ENCODE measurements at regions not wholly inside any gene's neighbourhood (a gene's known extent, or its start where the extent isn't known, plus 50 kb on each side); places are given as distances from the start of the nearest gene placed in this dataset.

GRCh38 chr6:22747571-22747970 lies 178.2 kb downstream of the HDGFL1 start:
- H3K27me3 ChIP-seq (ENCODE audit: insufficient read depth, low read length, poor library complexity): no peaks in the 10 kb centered on the region
- TF ChIP-seq CTCF (IDR thresholded peaks at IDR 0.05; ENCODE audit: borderline replicate concordance, extremely low read depth, low read length, poor library complexity, severe bottlenecking) (no peak), EZH2 (IDR thresholded peaks at IDR 0.05; ENCODE audit: borderline replicate concordance, low read depth, low read length, severe bottlenecking) (no peak)

GRCh38 chr6:22748681-22749080 lies 179.3 kb downstream of the HDGFL1 start:
- Histone ChIP-seq H3K27me3 (ENCODE audit: insufficient read depth, low read length, poor library complexity) (no peaks in the 10 kb centered on the region), H3K4me2 (ENCODE audit: insufficient read depth, low read length) (no peak overlapping the region), H2AFZ (ENCODE audit: low read depth, low read length) (no peak overlapping the region), H3K79me2 (ENCODE audit: insufficient read depth, low read length) (no peaks in the 10 kb centered on the region), H3K27ac (ENCODE audit: low read length) (no peak overlapping the region), H4K20me1 (ENCODE audit: insufficient read depth, low read length) (no peaks in the 10 kb centered on the region), H3K9ac (ENCODE audit: low read depth, low read length) (no peak overlapping the region), H3K4me1 (ENCODE audit: insufficient read depth, low read length) (peaks cover 6% of the 10 kb centered on the region; the same call in 1 of the 2 replicates), H3K4me3 (ENCODE audit: low read depth in 1 of 2, low read length in 2 of 2) (no peak overlapping the region), H3K36me3 (ENCODE audit: insufficient read depth, low read length) (no peaks in the 10 kb centered on the region), H3K9me3 (ENCODE audit: insufficient read depth, low read length, severe bottlenecking) (no peaks in the 10 kb centered on the region)
- TF ChIP-seq CTCF (IDR thresholded peaks at IDR 0.05; ENCODE audit: borderline replicate concordance, extremely low read depth, low read length, poor library complexity, severe bottlenecking): no peak
- TF ChIP-seq EZH2 (IDR thresholded peaks at IDR 0.05; ENCODE audit: borderline replicate concordance, low read depth, low read length, severe bottlenecking): no peak
- ATAC-seq (ENCODE audit: insufficient read depth, low read depth) (no peak), DNase-seq (no peak)

More at GRCh38 chr6:22747571-22747970, 178.2 kb downstream of the HDGFL1 start:
- Histone ChIP-seq H3K4me2 (ENCODE audit: insufficient read depth, low read length) (no peak overlapping the region), H2AFZ (ENCODE audit: low read depth, low read length) (no peak overlapping the region), H3K4me1 (ENCODE audit: insufficient read depth, low read length) (peaks cover 6% of the 10 kb centered on the region; the same call in 1 of the 2 replicates), H3K9me3 (ENCODE audit: insufficient read depth, low read length, severe bottlenecking) (no peaks in the 10 kb centered on the region), H3K27ac (ENCODE audit: low read length) (no peak overlapping the region), H3K9ac (ENCODE audit: low read depth, low read length) (no peak overlapping the region), H3K4me3 (ENCODE audit: low read depth in 1 of 2, low read length in 2 of 2) (no peak overlapping the region), H3K36me3 (ENCODE audit: insufficient read depth, low read length) (no peaks in the 10 kb centered on the region), H4K20me1 (ENCODE audit: insufficient read depth, low read length) (no peaks in the 10 kb centered on the region), H3K79me2 (ENCODE audit: insufficient read depth, low read length) (no peaks in the 10 kb centered on the region)
- DNase-seq (no peak), ATAC-seq (ENCODE audit: insufficient read depth, low read depth) (no peak)

GRCh38 chr6:22749696-22750095 lies 180.3 kb downstream of the HDGFL1 start:
- no peak for ATAC-seq (ENCODE audit: insufficient read depth, low read depth)
- H3K27ac ChIP-seq (ENCODE audit: low read length): no peak overlapping the region

More at GRCh38 chr6:22749696-22750095, 180.3 kb downstream of the HDGFL1 start:
- no peaks in the 10 kb centered on the region for H3K36me3 ChIP-seq (ENCODE audit: insufficient read depth, low read length)
- H3K4me3 ChIP-seq (ENCODE audit: low read depth in 1 of 2, low read length in 2 of 2): no peak overlapping the region
- no peak overlapping the region for H3K9ac ChIP-seq (ENCODE audit: low read depth, low read length)
- H2AFZ ChIP-seq (ENCODE audit: low read depth, low read length): no peak overlapping the region
- DNase-seq: no peak
- H3K4me1 ChIP-seq (ENCODE audit: insufficient read depth, low read length): peaks cover 6% of the 10 kb centered on the region; the same call in 1 of the 2 replicates
- no peaks in the 10 kb centered on the region for H3K9me3 ChIP-seq (ENCODE audit: insufficient read depth, low read length, severe bottlenecking)
- no peak overlapping the region for H3K4me2 ChIP-seq (ENCODE audit: insufficient read depth, low read length)
- no peaks in the 10 kb centered on the region for H3K79me2 ChIP-seq (ENCODE audit: insufficient read depth, low read length)
- no peaks in the 10 kb centered on the region for H3K27me3 ChIP-seq (ENCODE audit: insufficient read depth, low read length, poor library complexity)
- TF ChIP-seq EZH2 (IDR thresholded peaks at IDR 0.05; ENCODE audit: borderline replicate concordance, low read depth, low read length, severe bottlenecking): no peak
- TF ChIP-seq CTCF (IDR thresholded peaks at IDR 0.05; ENCODE audit: borderline replicate concordance, extremely low read depth, low read length, poor library complexity, severe bottlenecking): no peak
- H4K20me1 ChIP-seq (ENCODE audit: insufficient read depth, low read length): no peaks in the 10 kb centered on the region

Data from DND-41 (cell line).